HG03354 (cell line): ENCODE measurements at regions not wholly inside any gene's neighbourhood (a gene's known extent, or its start where the extent isn't known, plus 50 kb on each side); places are given as distances from the start of the nearest gene placed in this dataset.

Experiments used
- ATAC-seq: cut with Tn5 transposase; IDR thresholded peaks from one replicate; pipeline ENCODE4 v1.9.1; 2021; ENCODE audit warnings: mild to moderate bottlenecking; ENCODE audit not compliant: unreplicated experiment, poor library complexity, severe bottlenecking

- ATAC-seq = no peak
These were observed 218.6 kb downstream of the OGFRL1 start for GRCh38 chr6:71507183-71507582.

GRCh38 chr6:71509191-71510005, 220.8 kb downstream of the OGFRL1 start:
- no peak for ATAC-seq

- ATAC-seq = peak; percentile 80
These were observed 221.6 kb downstream of the OGFRL1 start for GRCh38 chr6:71510057-71510713.

GRCh38 chr6:71510856-71511255, 222.2 kb downstream of the OGFRL1 start:
- no peak for ATAC-seq

GRCh38 chr6:71512256-71512655, 223.6 kb downstream of the OGFRL1 start:
- no peak for ATAC-seq

GRCh38 chr6:71513036-71513435, 224.4 kb downstream of the OGFRL1 start:
- ATAC-seq = no peak

- peak; percentile 60 for ATAC-seq
These were observed 234.9 kb downstream of the OGFRL1 start for GRCh38 chr6:71523548-71523947.

GRCh38 chr6:71524201-71524600, 235.6 kb downstream of the OGFRL1 start:
- ATAC-seq = no peak

- no peak for ATAC-seq
These were observed 239.3 kb downstream of the OGFRL1 start for GRCh38 chr6:71527886-71528285.

GRCh38 chr6:71529026-71529425, 240.4 kb downstream of the OGFRL1 start:
- ATAC-seq = no peak

GRCh38 chr6:71529769-71530168, 241.2 kb downstream of the OGFRL1 start:
- no peak for ATAC-seq

GRCh38 chr6:71531006-71531405, 242.4 kb downstream of the OGFRL1 start:
- ATAC-seq = no peak

GRCh38 chr6:71531841-71532240, 243.2 kb downstream of the OGFRL1 start:
- no peak for ATAC-seq

GRCh38 chr6:71533939-71534379, 245.3 kb downstream of the OGFRL1 start:
- no peak for ATAC-seq

GRCh38 chr6:71534921-71535320, 246.3 kb downstream of the OGFRL1 start:
- ATAC-seq = no peak

GRCh38 chr6:71537717-71538116, 249.1 kb downstream of the OGFRL1 start:
- no peak for ATAC-seq

- ATAC-seq = no peak
These were observed 255.4 kb downstream of the OGFRL1 start for GRCh38 chr6:71544028-71544427.

- no peak for ATAC-seq
These were observed 256.3 kb downstream of the OGFRL1 start for GRCh38 chr6:71544906-71545305.

- ATAC-seq = no peak
These were observed 257.3 kb downstream of the OGFRL1 start for GRCh38 chr6:71545905-71546304.

GRCh38 chr6:71551798-71552197, 263.2 kb downstream of the OGFRL1 start:
- ATAC-seq = no peak

GRCh38 chr6:71556141-71556540, 267.5 kb downstream of the OGFRL1 start:
- no peak for ATAC-seq
